K562 (cell line): ENCODE measurements at regions not wholly inside any gene's neighbourhood (a gene's known extent, or its start where the extent isn't known, plus 50 kb on each side); places are given as distances from the start of the nearest gene placed in this dataset.

Experiments
- ATAC-seq: fragments of 200-7000 bp; cut with Tn5 transposase; 3 replicates; pipeline ENCODE4 v1.9.1; 2020; ENCODE audit warnings: moderate library complexity
- BruUV-seq: library from RNA; stranded (reverse); fragments of 400-500 nt; replicated peaks from 2 replicates; lab custom pipeline; 2021; lab: Mats Ljungman, UMichigan
- CTCF ChIA-PET: fragments of 300-600 bp; formaldehyde crosslinking; extraction: SDS; loops from one replicate; lab custom pipeline; 2021; ENCODE audit warnings: low intra/inter-chr PET ratio; lab: Yijun Ruan, JAX
- POLR2A ChIA-PET: fragments of 300-600, 350-650 bp; sonication (Branson Sonifier 250); formaldehyde crosslinking; extraction: SDS; loops from one replicate; lab custom pipeline; 2021; ENCODE audit warnings: antibody characterized with exemption, inconsistent platforms; lab: Yijun Ruan, JAX
- DNase-seq, 4 experiments: peaks; one replicate each; pipeline versions ENCODE4 v3.0.0 to v3.0.0-alpha.2; 2011 to 2018; ENCODE audit warnings: low spot score in 3 of 4, mixed read lengths in 3 of 4; ENCODE audit errors: extremely low read depth in 1 of 4
- FAIRE-seq: peaks from 2 replicates; lab custom pipeline; 2011; peaks lifted over from hg19 to GRCh38; lab: Jason Lieb, UNC
- H2AFZ ChIP-seq: 2 replicates; pipeline ENCODE4 v1.6.0; 2011; ENCODE audit warnings: low read depth, low read length, control low read depth, inconsistent platforms
- H3K27ac ChIP-seq: fragments of 200-600 bp; 3 replicates; pipeline ENCODE4 v1.8.0; 2011; ENCODE audit warnings: low read depth, mild to moderate bottlenecking, control low read depth, inconsistent platforms, low read length, moderate library complexity, mixed read lengths; ENCODE audit errors: extremely low read depth
- H3K27me3 ChIP-seq, 2 experiments: fragments of 300-600 bp in 1 of 2; 2 replicates in 1 of 2; 3 replicates in 1 of 2; pipeline versions ENCODE4 v1.6.0 to v1.8.0; 2011; ENCODE audit warnings: inconsistent platforms in 2 of 2, low read length in 2 of 2, mild to moderate bottlenecking in 1 of 2, mixed read lengths in 1 of 2, moderate library complexity in 1 of 2; ENCODE audit not compliant: control insufficient read depth in 2 of 2, insufficient read depth in 2 of 2
- H3K36me3 ChIP-seq: fragments of 300-600 bp; 3 replicates; pipeline ENCODE4 v1.8.0; 2011; ENCODE audit warnings: mild to moderate bottlenecking, low read length, inconsistent platforms; ENCODE audit not compliant: control insufficient read depth, insufficient read depth
- H3K4me1 ChIP-seq, 2 experiments: fragments of 200-600 bp in 1 of 2; replicated peaks in 1 of 2; 2 replicates in 1 of 2; 3 replicates in 1 of 2; pipeline versions ENCODE4 v1.5.1 to v1.8.0; 2011; ENCODE audit warnings: inconsistent platforms in 2 of 2, low read length in 2 of 2, mild to moderate bottlenecking in 1 of 2, mixed read lengths in 1 of 2, moderate library complexity in 1 of 2; ENCODE audit not compliant: control insufficient read depth in 2 of 2, insufficient read depth in 2 of 2
- H3K4me2 ChIP-seq: 2 replicates; pipeline ENCODE4 v1.6.1; 2011; ENCODE audit warnings: low read length, control low read depth, inconsistent platforms, mixed read lengths; ENCODE audit not compliant: insufficient read depth
- H3K4me3 ChIP-seq: fragments of 200-600 bp; sonication (generic), shearing (Covaris generic); 2 replicates; pipeline ENCODE4 v1.5.1; 2016; ENCODE audit warnings: control low read depth, inconsistent platforms
- H3K79me2 ChIP-seq: fragments of 200-600 bp; 3 replicates; pipeline ENCODE4 v1.8.0; 2011; ENCODE audit warnings: low read length, inconsistent platforms; ENCODE audit not compliant: control insufficient read depth, insufficient read depth
- H3K9ac ChIP-seq, 2 experiments: 2 replicates each; pipeline versions ENCODE4 v1.6.0 to v1.6.1; 2011; ENCODE audit warnings: low read depth in 2 of 2, low read length in 2 of 2, control low read depth in 1 of 2, inconsistent platforms in 1 of 2, mild to moderate bottlenecking in 1 of 2, mixed read lengths in 1 of 2; ENCODE audit not compliant: insufficient read depth in 1 of 2
- H3K9me1 ChIP-seq: one replicate; pipeline ENCODE4 v1.6.0; 2011; ENCODE audit warnings: inconsistent platforms, mild to moderate bottlenecking, low read length, moderate library complexity; ENCODE audit not compliant: control insufficient read depth, insufficient read depth
- H3K9me3 ChIP-seq: replicated peaks from 2 replicates; pipeline ENCODE4 v1.5.1; 2011; ENCODE audit warnings: low read depth, low read length, inconsistent platforms; ENCODE audit not compliant: control insufficient read depth, insufficient read depth
- H4K20me1 ChIP-seq: replicated peaks from 2 replicates; pipeline ENCODE4 v1.6.1; 2011; ENCODE audit warnings: low read length, inconsistent platforms, mixed read lengths; ENCODE audit not compliant: control insufficient read depth, insufficient read depth
- ARID2 ChIP-seq: fragments of 450-650 bp; IDR thresholded peaks from 2 replicates; pipeline ENCODE4 v1.6.1; 2017; ENCODE audit warnings: antibody characterized with exemption, mild to moderate bottlenecking
- CBFB ChIP-seq: sonication (generic); formaldehyde crosslinking; IDR thresholded peaks from 2 replicates; pipeline ENCODE4 v1.4.0; 2020; ENCODE audit warnings: mild to moderate bottlenecking, missing genetic modification reagents
- E2F4 ChIP-seq: sonication (generic); formaldehyde crosslinking; IDR thresholded peaks from 2 replicates; pipeline ENCODE4 v1.8.0; 2022; ENCODE audit warnings: mild to moderate bottlenecking, low read depth, missing genetic modification reagents
- E2F6 ChIP-seq, 2 experiments: IDR thresholded peaks; 2 replicates each; pipeline ENCODE4 v1.6.1; 2011; ENCODE audit warnings: borderline replicate concordance in 1 of 2, control low read depth in 1 of 2, low read depth in 1 of 2, low read length in 1 of 2, mild to moderate bottlenecking in 1 of 2, mixed read lengths in 1 of 2, moderate library complexity in 1 of 2; ENCODE audit not compliant: insufficient read depth in 1 of 2, insufficient read length in 1 of 2, poor library complexity in 1 of 2, severe bottlenecking in 1 of 2; ENCODE audit errors: extremely low read depth in 1 of 2
- HDAC1 ChIP-seq, 2 experiments: fragments of 450-650 bp; IDR thresholded peaks; 2 replicates each; pipeline ENCODE4 v1.6.1; 2016 to 2017; ENCODE audit warnings: inconsistent platforms in 1 of 2, mild to moderate bottlenecking in 1 of 2, moderate library complexity in 1 of 2
- HMG20B ChIP-seq: fragments of 250-450 bp; sonication (Bioruptor Pico); IDR thresholded peaks from 2 replicates; pipeline ENCODE4 v1.5.0; 2021; ENCODE audit warnings: mild to moderate bottlenecking
- HMGN3 ChIP-seq: IDR thresholded peaks from 2 replicates; pipeline ENCODE4 v1.6.1; 2011; ENCODE audit warnings: borderline replicate concordance, low read depth, mild to moderate bottlenecking, mixed read lengths, low read length; ENCODE audit not compliant: insufficient read length; ENCODE audit errors: extremely low read depth
- MCM2 ChIP-seq: fragments of 450-650 bp; IDR thresholded peaks from 2 replicates; pipeline ENCODE4 v1.6.1; 2017; ENCODE audit warnings: low read depth, mild to moderate bottlenecking
- NR1H2 ChIP-seq: sonication (generic); formaldehyde crosslinking; IDR thresholded peaks from 2 replicates; pipeline ENCODE4 v1.4.0; 2020; ENCODE audit warnings: mild to moderate bottlenecking, missing genetic modification reagents
- PPARD ChIP-seq: fragments of 250-450 bp; sonication (Bioruptor Pico); IDR thresholded peaks from 2 replicates; pipeline ENCODE4 v1.8.0; 2022; ENCODE audit warnings: inconsistent platforms, mild to moderate bottlenecking, moderate library complexity
- SLC30A9 ChIP-seq: fragments of 250-450 bp; sonication (Bioruptor Pico); IDR thresholded peaks from 2 replicates; pipeline ENCODE4 v1.8.0; 2022; ENCODE audit warnings: mild to moderate bottlenecking, moderate library complexity
- U2AF1 ChIP-seq: fragments of 200-400 bp; formaldehyde crosslinking; optimal IDR thresholded peaks from 2 replicates; pipeline ENCODE3; 2017; ENCODE audit warnings: mild to moderate bottlenecking, low read depth, low read length, moderate library complexity
- ZNF324 ChIP-seq: fragments of 250-450 bp; sonication (Bioruptor Pico); IDR thresholded peaks from 2 replicates; pipeline ENCODE4 v1.4.0; 2020; ENCODE audit warnings: mild to moderate bottlenecking
- WGBS: fragments of 100-300 bp; shearing (Covaris generic); methylation state at CpG from one replicate; pipeline ENCODE4 v1.1.6; 2016; ENCODE audit warnings: low coverage, mixed read lengths; ENCODE audit not compliant: insufficient coverage; ENCODE audit errors: missing lambda C conversion rate; 5-methylcytosine and 5-hydroxymethylcytosine counted together
- in situ Hi-C: fragments of 300-500 bp; cut with MboI; formaldehyde crosslinking; loops from 4 replicates; pipeline ENCODE4 v1.15.0; 2018; ENCODE audit warnings: inconsistent platforms, mixed read lengths
- intact Hi-C: fragments of 100-400 bp; cut with micrococcal nuclease; formaldehyde crosslinking; loops from 2 replicates; pipeline ENCODE4 v1.14.2; 2022

DNA sequence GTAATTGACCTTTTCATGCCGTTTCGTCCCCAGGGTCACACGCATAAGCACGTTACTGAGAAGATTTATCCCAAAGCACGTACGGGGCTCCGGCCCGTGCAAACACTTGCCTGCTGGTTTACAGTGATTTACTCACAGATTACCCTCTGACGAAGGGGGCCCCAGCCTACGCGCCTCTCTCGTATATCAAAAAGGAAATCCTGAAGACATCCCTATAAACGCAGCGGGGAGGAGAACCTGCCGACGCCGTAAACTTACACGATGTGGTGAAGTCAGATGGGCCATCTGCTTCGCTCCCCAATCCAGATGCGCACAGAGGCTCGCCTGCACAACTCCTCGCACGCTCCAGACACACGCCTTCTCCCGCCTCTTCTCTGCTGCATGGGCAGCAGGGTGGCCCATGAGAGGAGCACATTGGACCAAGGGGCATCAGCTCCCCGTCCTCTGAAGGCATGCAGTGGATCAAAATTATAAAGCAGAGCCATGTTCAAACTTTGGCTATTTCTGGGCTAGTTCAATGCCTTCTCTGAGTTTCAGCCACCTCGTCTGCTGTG, 123.6 kb downstream of the MN1 start:
- BruUV-seq: no TSS peak
- Histone ChIP-seq H3K4me3 (no peak overlapping the region), H3K27me3 (no peaks in the 10 kb centered on the region), H3K36me3 (no peaks in the 10 kb centered on the region), H4K20me1 (no peaks in the 10 kb centered on the region), H3K79me2 (no peaks in the 10 kb centered on the region), H2AFZ (no peak overlapping the region), H3K27ac (no peak overlapping the region), H3K9ac (no peak overlapping the region), H3K9me1 (no peaks in the 10 kb centered on the region), H3K4me2 (no peak overlapping the region), H3K9me3 (no peaks in the 10 kb centered on the region), H3K4me1 (peaks cover 0 to 9% of the 10 kb centered on the region in 2 experiments; a peak in 2 of 5 replicates)
- 41% methylated on average over 25 of the region's 27 CpGs for WGBS
- ATAC-seq (no peak), DNase-seq (no peak), FAIRE-seq (no peak)
- in situ Hi-C loops: no loop called here
- intact Hi-C loops: no loop called here
- ChIA-PET POLR2A (interaction anchor here (0.8 kb wide), 1 partner anchor 11 kb away, joined by 3 read pairs; no protein-coding TSS in a partner anchor), CTCF (no interaction called here)
- peak in 1 of 2 experiments; percentile 32 for TF ChIP-seq E2F6 (IDR thresholded peaks at IDR 0.05; ENCODE audit: borderline replicate concordance in 1 of 2, extremely low read depth in 1 of 2, insufficient read depth in 1 of 2, insufficient read length in 1 of 2, low read depth in 1 of 2, low read length in 1 of 2, poor library complexity in 1 of 2, severe bottlenecking in 1 of 2)
- no peak for TF ChIP-seq SLC30A9 (CRISPR knock-in tag)

- ATAC-seq: no peak
- intact Hi-C loops: no loop called here
- no peak overlapping the region for H3K27ac ChIP-seq
- no peaks in the 10 kb centered on the region for H3K27me3 ChIP-seq
- no peaks in the 10 kb centered on the region for H3K36me3 ChIP-seq
- no peak for FAIRE-seq
- no peaks in the 10 kb centered on the region for H3K79me2 ChIP-seq
- no peak overlapping the region for H3K9ac ChIP-seq
- 12% methylated on average over 5 of the region's 5 CpGs for WGBS
- no peaks in the 10 kb centered on the region for H3K9me1 ChIP-seq
- no peak overlapping the region for H3K4me3 ChIP-seq
- CTCF ChIA-PET: no interaction called here
- H3K9me3 ChIP-seq: no peaks in the 10 kb centered on the region
- DNase-seq: no peak
- H4K20me1 ChIP-seq: no peaks in the 10 kb centered on the region
- no TSS peak for BruUV-seq
- H2AFZ ChIP-seq: no peak overlapping the region
- H3K4me2 ChIP-seq: no peak overlapping the region
- POLR2A ChIA-PET: interaction anchor here (0.6 to 0.9 kb wide), 2 partner anchors 62 to 538 kb away, joined by 3 to 6 read pairs; no protein-coding TSS in a partner anchor
- H3K4me1 ChIP-seq: peaks cover 0 to 3% of the 10 kb centered on the region in 2 experiments; a peak in 1 of 5 replicates
- in situ Hi-C loops: no loop called here
- no peak for TF ChIP-seq ARID2
- no peak for TF ChIP-seq HDAC1 (IDR thresholded peaks at IDR 0.05)
- no peak for TF ChIP-seq E2F4
- TF ChIP-seq HMG20B (CRISPR knock-in tag): no peak
- no peak for TF ChIP-seq ZNF324
- no peak for TF ChIP-seq CBFB (CRISPR knock-in tag)
- TF ChIP-seq HMGN3: no peak
- no peak for TF ChIP-seq PPARD (CRISPR knock-in tag)
- TF ChIP-seq U2AF1: no peak
- no peak for TF ChIP-seq NR1H2 (CRISPR knock-in tag)
- no peak for TF ChIP-seq MCM2
These were observed 122.4 kb downstream of the MN1 start for GRCh38 chr22:27679176-27679575.
